ENCODE measurements at regions not wholly inside any gene's neighbourhood (a gene's known extent, or its start where the extent isn't known, plus 50 kb on each side); places are given as distances from the start of the nearest gene placed in this dataset.

GRCh38 chr19:5249526-5249925, 91.1 kb downstream of the PTPRS start:
- H3K4me2 ChIP-seq (ENCODE audit: control insufficient read depth, extremely low read depth, insufficient read depth, low read depth, low read length): no peak overlapping the region
- H3K27me3 ChIP-seq (ENCODE audit: control insufficient read depth, extremely low read depth, insufficient read depth, low read length): no peaks in the 10 kb centered on the region
- DNase-seq (ENCODE audit: low read depth, low spot score): no peak
- no peak overlapping the region for H3K4me3 ChIP-seq (ENCODE audit: control insufficient read depth in 2 of 3, extremely low read depth in 1 of 3, insufficient read depth in 2 of 3, low read depth in 1 of 3, low read length in 3 of 3)
- H3K9me3 ChIP-seq (ENCODE audit: control insufficient read depth, low read depth, low read length): no peaks in the 10 kb centered on the region
- no peak overlapping the region for H2AFZ ChIP-seq (ENCODE audit: control insufficient read depth, low read length)
- H3K9ac ChIP-seq (ENCODE audit: control insufficient read depth, extremely low read depth, insufficient read depth, low read length): no peak overlapping the region
- H3K27ac ChIP-seq (ENCODE audit: control insufficient read depth, insufficient read depth, low read length): no peak overlapping the region
- H3K36me3 ChIP-seq (ENCODE audit: control insufficient read depth in 2 of 2, extremely low read depth in 1 of 2, insufficient read depth in 2 of 2, low read length in 2 of 2): peaks cover 0 to under 1% of the 10 kb centered on the region in 2 experiments
- no peaks in the 10 kb centered on the region for H3K79me2 ChIP-seq (ENCODE audit: control insufficient read depth, insufficient read depth, low read length)
- no peak for TF ChIP-seq EZH2 (IDR thresholded peaks at IDR 0.05; ENCODE audit: low read length)
- TF ChIP-seq CTCF (optimal IDR thresholded peaks at IDR 0.05 in 1 of 3, IDR thresholded peaks at IDR 0.05 in 1 of 3, conservative IDR thresholded peaks at IDR 0.05 in 1 of 3; ENCODE audit: extremely low read depth in 1 of 3, insufficient read depth in 2 of 3, low read length in 3 of 3): no peak
- H4K20me1 ChIP-seq (ENCODE audit: control insufficient read depth, extremely low read depth, insufficient read depth, low read length): no peaks in the 10 kb centered on the region
- FAIRE-seq: no peak
- dilution Hi-C loops (cut with MboI; ENCODE audit: extremely low pct_ligation_motif_present, low sequenced_read_pairs): no loop called here
- no peaks in the 10 kb centered on the region for H3K9me1 ChIP-seq (ENCODE audit: control insufficient read depth, extremely low read depth, insufficient read depth, low read length)
- no peaks in the 10 kb centered on the region for H3K4me1 ChIP-seq (ENCODE audit: control insufficient read depth, extremely low read depth, insufficient read depth, low read length)

GRCh38 chr19:5247957-5248705, 92.5 kb downstream of the PTPRS start:
- Histone ChIP-seq H3K27ac (ENCODE audit: control insufficient read depth, insufficient read depth, low read length) (no peak overlapping the region), H3K9me1 (ENCODE audit: control insufficient read depth, extremely low read depth, insufficient read depth, low read length) (no peaks in the 10 kb centered on the region), H3K4me2 (ENCODE audit: control insufficient read depth, extremely low read depth, insufficient read depth, low read depth, low read length) (no peak overlapping the region), H3K4me1 (ENCODE audit: control insufficient read depth, extremely low read depth, insufficient read depth, low read length) (no peaks in the 10 kb centered on the region), H2AFZ (ENCODE audit: control insufficient read depth, low read length) (no peak overlapping the region), H3K79me2 (ENCODE audit: control insufficient read depth, insufficient read depth, low read length) (no peaks in the 10 kb centered on the region), H3K36me3 (ENCODE audit: control insufficient read depth in 2 of 2, extremely low read depth in 1 of 2, insufficient read depth in 2 of 2, low read length in 2 of 2) (no peaks in the 10 kb centered on the region), H3K9me3 (ENCODE audit: control insufficient read depth, low read depth, low read length) (no peaks in the 10 kb centered on the region), H4K20me1 (ENCODE audit: control insufficient read depth, extremely low read depth, insufficient read depth, low read length) (no peaks in the 10 kb centered on the region), H3K9ac (ENCODE audit: control insufficient read depth, extremely low read depth, insufficient read depth, low read length) (no peak overlapping the region), H3K4me3 (ENCODE audit: control insufficient read depth in 2 of 3, extremely low read depth in 1 of 3, insufficient read depth in 2 of 3, low read depth in 1 of 3, low read length in 3 of 3) (no peak overlapping the region), H3K27me3 (ENCODE audit: control insufficient read depth, extremely low read depth, insufficient read depth, low read length) (no peaks in the 10 kb centered on the region)
- TF ChIP-seq EZH2 (IDR thresholded peaks at IDR 0.05; ENCODE audit: low read length) (no peak), CTCF (optimal IDR thresholded peaks at IDR 0.05 in 1 of 3, IDR thresholded peaks at IDR 0.05 in 1 of 3, conservative IDR thresholded peaks at IDR 0.05 in 1 of 3; ENCODE audit: extremely low read depth in 1 of 3, insufficient read depth in 2 of 3, low read length in 3 of 3) (no peak)
- FAIRE-seq: no peak
- DNase-seq (ENCODE audit: low read depth, low spot score): no peak
- dilution Hi-C loops (cut with MboI; ENCODE audit: extremely low pct_ligation_motif_present, low sequenced_read_pairs): no loop called here
